Endodermal cell (in vitro differentiated cells): ENCODE measurements at regions not wholly inside any gene's neighbourhood (a gene's known extent, or its start where the extent isn't known, plus 50 kb on each side); places are given as distances from the start of the nearest gene placed in this dataset.
A peak's percentile ranks its signal among the peaks of the same experiment; 100 is the strongest.
"Not testable (repeated sequence)": the region's sequence is repeated elsewhere in the genome, so short reads cannot be mapped to it uniquely, and the experiment has no call there.

Experiments used
- DNase-seq: peaks from one replicate; pipeline ENCODE4 v3.0.0-alpha.2; 2017
- H3K27ac ChIP-seq: 2 replicates; pipeline ENCODE4 v1.5.1; 2013; ENCODE audit warnings: mild to moderate bottlenecking, low read depth, low read length, moderate library complexity
- H3K27me3 ChIP-seq: 2 replicates; pipeline ENCODE4 v1.6.1; 2013; ENCODE audit warnings: mild to moderate bottlenecking, low read length, moderate library complexity; ENCODE audit not compliant: insufficient read depth, control insufficient read depth, poor library complexity, severe bottlenecking
- H3K36me3 ChIP-seq: 2 replicates; pipeline ENCODE4 v1.7.0; 2013; ENCODE audit warnings: mild to moderate bottlenecking, low read length, moderate library complexity; ENCODE audit not compliant: control insufficient read depth, insufficient read depth
- H3K4me1 ChIP-seq: one replicate; pipeline ENCODE4 v1.7.0; 2013; ENCODE audit warnings: low read length; ENCODE audit not compliant: control insufficient read depth, insufficient read depth
- H3K4me3 ChIP-seq: 2 replicates; pipeline ENCODE4 v1.5.1; 2013; ENCODE audit warnings: mild to moderate bottlenecking, low read length, moderate library complexity
- H3K9ac ChIP-seq: 2 replicates; pipeline ENCODE4 v1.6.1; 2013; ENCODE audit warnings: mild to moderate bottlenecking, low read length, moderate library complexity; ENCODE audit not compliant: poor library complexity, severe bottlenecking; ENCODE audit errors: extremely low read depth
- H3K9me3 ChIP-seq: 2 replicates; pipeline ENCODE4 v1.6.1; 2013; ENCODE audit warnings: mild to moderate bottlenecking, low read length, moderate library complexity; ENCODE audit not compliant: control insufficient read depth
- H3K27ac Mint-ChIP-seq: 2 replicates; pipeline ENCODE4 v1.8.0; 2020; ENCODE audit warnings: mixed read lengths
- H3K27me3 Mint-ChIP-seq: 2 replicates; pipeline ENCODE4 v1.8.0; 2021; ENCODE audit warnings: mild to moderate bottlenecking, mixed read lengths; ENCODE audit not compliant: insufficient read depth
- H3K36me3 Mint-ChIP-seq: 2 replicates; pipeline ENCODE4 v1.8.0; 2020; ENCODE audit warnings: low read depth, mixed read lengths
- H3K4me1 Mint-ChIP-seq: 2 replicates; pipeline ENCODE4 v1.8.0; 2020; ENCODE audit warnings: mixed read lengths
- H3K4me3 Mint-ChIP-seq: 2 replicates; pipeline ENCODE4 v1.8.0; 2020; ENCODE audit warnings: mild to moderate bottlenecking, moderate library complexity, mixed read lengths
- H3K9me3 Mint-ChIP-seq: 2 replicates; pipeline ENCODE4 v1.8.0; 2020; ENCODE audit warnings: mild to moderate bottlenecking, mixed read lengths
- WGBS, 2 experiments: methylation state at CpG; one replicate each; pipeline versions ENCODE4 v1.1.5 to v1.1.7; 2013; ENCODE audit warnings: missing lambda C conversion rate in 2 of 2, mixed read lengths in 1 of 2; ENCODE audit not compliant: insufficient coverage in 1 of 2, insufficient read length in 1 of 2; 5-methylcytosine and 5-hydroxymethylcytosine counted together
- TF ChIP-seq, protein P1 (sequence below): fragments of 200-600 bp; sonication (generic); conservative IDR thresholded peaks from 2 replicates; pipeline ENCODE4 v1.5.0; 2021; ENCODE audit warnings: antibody characterized with exemption, mild to moderate bottlenecking

DNA sequence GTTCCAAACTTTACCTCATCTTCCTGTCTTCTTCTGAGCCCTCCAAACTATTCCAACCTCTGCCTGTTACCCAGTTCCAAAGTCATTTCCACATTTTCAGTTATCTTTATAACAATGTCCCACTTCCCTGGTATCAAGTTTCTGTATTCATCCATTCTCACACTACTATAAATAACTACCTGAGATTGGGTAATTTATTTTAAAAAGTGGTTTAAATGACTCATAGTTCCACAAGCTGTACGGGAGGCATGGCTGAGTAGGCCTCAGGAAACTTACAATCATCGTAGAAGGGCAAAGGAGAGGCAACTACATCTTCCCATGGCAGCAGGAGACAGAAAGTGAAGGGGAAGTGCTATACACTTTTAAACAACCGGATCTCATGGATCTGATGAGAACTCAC is 428.5 kb upstream of the RGS18 start:
- Histone ChIP-seq H3K4me3 (no peak overlapping the region), H3K36me3 (no peaks in the 10 kb centered on the region), H3K9me3 (peaks cover 35% of the 10 kb centered on the region), H3K4me1 (no peaks in the 10 kb centered on the region), H3K9ac (no peak overlapping the region), H3K27me3 (no peaks in the 10 kb centered on the region), H3K27ac (no peak overlapping the region)
- peaks cover 7% of the 10 kb centered on the region for H3K36me3 Mint-ChIP-seq
- no peaks in the 10 kb centered on the region for H3K4me1 Mint-ChIP-seq
- TF ChIP-seq, protein P1, sequence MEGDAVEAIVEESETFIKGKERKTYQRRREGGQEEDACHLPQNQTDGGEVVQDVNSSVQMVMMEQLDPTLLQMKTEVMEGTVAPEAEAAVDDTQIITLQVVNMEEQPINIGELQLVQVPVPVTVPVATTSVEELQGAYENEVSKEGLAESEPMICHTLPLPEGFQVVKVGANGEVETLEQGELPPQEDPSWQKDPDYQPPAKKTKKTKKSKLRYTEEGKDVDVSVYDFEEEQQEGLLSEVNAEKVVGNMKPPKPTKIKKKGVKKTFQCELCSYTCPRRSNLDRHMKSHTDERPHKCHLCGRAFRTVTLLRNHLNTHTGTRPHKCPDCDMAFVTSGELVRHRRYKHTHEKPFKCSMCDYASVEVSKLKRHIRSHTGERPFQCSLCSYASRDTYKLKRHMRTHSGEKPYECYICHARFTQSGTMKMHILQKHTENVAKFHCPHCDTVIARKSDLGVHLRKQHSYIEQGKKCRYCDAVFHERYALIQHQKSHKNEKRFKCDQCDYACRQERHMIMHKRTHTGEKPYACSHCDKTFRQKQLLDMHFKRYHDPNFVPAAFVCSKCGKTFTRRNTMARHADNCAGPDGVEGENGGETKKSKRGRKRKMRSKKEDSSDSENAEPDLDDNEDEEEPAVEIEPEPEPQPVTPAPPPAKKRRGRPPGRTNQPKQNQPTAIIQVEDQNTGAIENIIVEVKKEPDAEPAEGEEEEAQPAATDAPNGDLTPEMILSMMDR: no peak
- no peak overlapping the region for H3K4me3 Mint-ChIP-seq
- no peak for DNase-seq
- 92 to 100% methylated on average over 1 to 3 of the region's 3 CpGs for WGBS, 2 experiments
- H3K27ac Mint-ChIP-seq: no peak overlapping the region
- peaks cover 28% of the 10 kb centered on the region for H3K9me3 Mint-ChIP-seq
- H3K27me3 Mint-ChIP-seq: no peaks in the 10 kb centered on the region

DNA sequence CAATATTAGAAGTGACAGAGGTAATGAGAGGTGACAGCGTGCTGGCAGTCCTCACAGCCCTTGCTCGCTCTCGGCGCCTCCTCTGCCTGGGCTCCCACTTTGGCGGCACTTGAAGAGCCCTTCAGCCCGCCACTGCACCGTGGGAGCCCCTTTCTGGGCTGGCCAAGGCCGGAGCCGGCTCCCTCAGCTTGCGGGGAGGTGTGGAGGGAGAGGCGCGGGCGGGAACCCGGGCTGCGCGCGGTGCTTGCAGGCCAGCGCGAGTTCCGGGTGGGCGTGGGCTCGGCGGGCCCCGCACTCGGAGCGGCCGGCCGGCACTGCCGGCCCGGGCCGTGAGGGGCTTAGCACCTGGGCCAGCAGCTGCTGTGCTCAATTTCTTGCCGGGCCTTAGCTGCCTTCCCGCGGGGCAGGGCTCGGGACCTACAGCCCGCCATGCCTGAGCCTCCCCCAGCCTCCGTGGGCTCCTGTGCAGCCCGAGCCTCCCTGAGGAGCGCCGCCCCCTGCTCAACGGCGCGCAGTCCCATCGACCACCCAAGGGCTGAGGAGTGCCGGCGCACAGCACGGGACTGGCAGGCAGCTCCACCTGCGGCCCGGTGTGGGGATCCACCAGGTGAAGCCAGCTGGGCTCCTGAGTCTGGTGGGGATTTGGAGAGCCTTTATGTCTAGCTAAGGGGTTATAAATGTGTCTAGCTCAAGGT is 426.5 kb upstream of the RGS18 start:
- not testable (repeated sequence) for H3K27me3 Mint-ChIP-seq, H3K4me3 Mint-ChIP-seq, H3K9ac ChIP-seq, H3K4me1 ChIP-seq, H3K27ac Mint-ChIP-seq, H3K36me3 ChIP-seq, H3K4me1 Mint-ChIP-seq, DNase-seq, H3K36me3 Mint-ChIP-seq, H3K27me3 ChIP-seq, H3K27ac ChIP-seq
- H3K9me3 Mint-ChIP-seq: peaks cover 28% of the 10 kb centered on the region
- peaks cover 50% of the 10 kb centered on the region for H3K9me3 ChIP-seq
- peak overlapping the region; percentile 66 for H3K4me3 ChIP-seq
- WGBS, 2 experiments: 95 to 100% methylated on average over 3 to 49 of the region's 49 CpGs

DNA sequence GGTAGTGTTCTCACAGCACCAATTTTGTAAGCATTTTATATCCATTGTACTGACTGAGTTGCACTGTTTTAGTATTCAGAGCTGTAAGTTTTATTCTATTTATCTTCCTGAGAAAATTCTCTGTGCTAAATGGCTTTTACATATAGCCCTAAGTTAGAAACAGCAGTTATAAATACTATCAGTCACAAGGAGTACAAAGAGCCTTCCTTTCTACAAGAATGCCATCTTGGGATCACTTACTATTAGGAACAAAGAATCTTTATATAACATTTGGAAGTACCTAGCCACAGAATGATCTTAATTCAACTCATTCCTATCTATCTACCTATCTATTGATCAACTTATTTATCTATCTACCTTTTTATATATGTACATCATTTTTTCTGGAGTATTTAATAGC is 423.9 kb upstream of the RGS18 start:
- Histone ChIP-seq H3K9ac (no peak overlapping the region), H3K4me1 (no peaks in the 10 kb centered on the region), H3K9me3 (peaks cover 42% of the 10 kb centered on the region), H3K4me3 (peak overlapping the region; percentile 44), H3K27ac (no peak overlapping the region), H3K36me3 (no peaks in the 10 kb centered on the region), H3K27me3 (no peaks in the 10 kb centered on the region)
- Mint-ChIP-seq H3K27me3 (no peaks in the 10 kb centered on the region), H3K9me3 (peaks cover 27% of the 10 kb centered on the region), H3K36me3 (peaks cover 7% of the 10 kb centered on the region), H3K27ac (no peak overlapping the region), H3K4me3 (no peak overlapping the region), H3K4me1 (no peaks in the 10 kb centered on the region)
- TF ChIP-seq, protein P1: no peak
- DNase-seq: no peak

DNA sequence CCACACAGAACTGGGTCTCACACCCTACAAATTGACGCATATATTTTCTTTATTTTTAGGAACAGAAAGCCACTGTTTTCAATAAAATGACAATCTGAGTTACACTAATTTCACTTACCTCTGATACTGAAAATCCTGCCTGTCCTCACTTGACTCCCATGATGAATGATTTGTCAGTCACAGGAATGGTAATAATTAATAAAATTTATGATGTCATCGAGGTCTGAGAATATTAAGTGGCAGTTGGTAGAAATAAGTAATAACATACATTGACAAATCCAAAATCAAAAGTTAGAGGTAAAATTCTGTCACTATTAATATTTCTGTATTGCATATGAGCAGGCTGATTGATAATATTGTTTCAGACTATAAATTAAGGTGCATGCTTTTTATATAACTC is 418.7 kb upstream of the RGS18 start:
- Histone ChIP-seq H3K27ac (no peak overlapping the region), H3K4me3 (no peak overlapping the region), H3K4me1 (no peaks in the 10 kb centered on the region), H3K27me3 (no peaks in the 10 kb centered on the region), H3K9ac (no peak overlapping the region), H3K9me3 (peaks cover 14% of the 10 kb centered on the region), H3K36me3 (no peaks in the 10 kb centered on the region)
- H3K4me1 Mint-ChIP-seq: peaks cover 5% of the 10 kb centered on the region
- no peaks in the 10 kb centered on the region for H3K9me3 Mint-ChIP-seq
- 90 to 100% methylated on average over 1 of the region's 2 CpGs for WGBS, 2 experiments
- H3K4me3 Mint-ChIP-seq: no peak overlapping the region
- TF ChIP-seq, protein P1: no peak
- H3K27ac Mint-ChIP-seq: no peak overlapping the region
- no peaks in the 10 kb centered on the region for H3K36me3 Mint-ChIP-seq
- no peak for DNase-seq
- H3K27me3 Mint-ChIP-seq: no peaks in the 10 kb centered on the region
